Mucosa of rectum (tissue), 2 donors: ENCODE measurements at regions not wholly inside any gene's neighbourhood (a gene's known extent, or its start where the extent isn't known, plus 50 kb on each side); places are given as distances from the start of the nearest gene placed in this dataset.

Source experiments
- H3K27ac ChIP-seq, 2 donors: one replicate each; pipeline ENCODE4 v1.7.0; 2013; ENCODE audit warnings: inconsistent platforms in 2 of 2, low read depth in 2 of 2, low read length in 2 of 2
- H3K27me3 ChIP-seq, 2 donors: one replicate each; pipeline ENCODE4 v1.7.0; 2013; ENCODE audit warnings: low read length in 2 of 2; ENCODE audit not compliant: control insufficient read depth in 2 of 2, insufficient read depth in 2 of 2
- H3K36me3 ChIP-seq, 2 donors: one replicate each; pipeline ENCODE4 v1.7.0; 2013; ENCODE audit warnings: low read length in 2 of 2; ENCODE audit not compliant: control insufficient read depth in 2 of 2, insufficient read depth in 2 of 2
- H3K4me1 ChIP-seq, 2 donors: one replicate each; pipeline ENCODE4 v1.7.0; 2013; ENCODE audit warnings: low read length in 2 of 2, mild to moderate bottlenecking in 1 of 2; ENCODE audit not compliant: control insufficient read depth in 2 of 2, insufficient read depth in 2 of 2
- H3K4me3 ChIP-seq, 2 donors: one replicate each; pipeline ENCODE4 v1.7.0; 2013; ENCODE audit warnings: low read length in 2 of 2
- H3K9ac ChIP-seq, 2 donors: one replicate each; pipeline ENCODE4 v1.7.0; 2013; ENCODE audit warnings: low read length in 2 of 2, low read depth in 1 of 2, mild to moderate bottlenecking in 1 of 2
- H3K9me3 ChIP-seq, 2 donors: one replicate each; pipeline ENCODE4 v1.7.0; 2013; ENCODE audit warnings: low read length in 2 of 2; ENCODE audit not compliant: control insufficient read depth in 2 of 2
- donor health status: healthy.
- donor health status: Normal muscosa, but diverticular disease.

- H3K36me3 ChIP-seq = no peaks in the 10 kb centered on the region
- no peaks in the 10 kb centered on the region for H3K27me3 ChIP-seq
- H3K27ac ChIP-seq = no peak overlapping the region
- H3K4me3 ChIP-seq = no peak overlapping the region
- H3K4me1 ChIP-seq = no peaks in the 10 kb centered on the region
- H3K9me3 ChIP-seq = no peaks in the 10 kb centered on the region
- H3K9ac ChIP-seq = no peak overlapping the region
These were observed 333.8 kb downstream of the C4orf33 start for GRCh38 chr4:129429581-129430320.

- H3K4me1 ChIP-seq = no peaks in the 10 kb centered on the region
- H3K9me3 ChIP-seq = no peaks in the 10 kb centered on the region
- H3K27ac ChIP-seq = no peak overlapping the region
- no peak overlapping the region for H3K9ac ChIP-seq
- H3K27me3 ChIP-seq = no peaks in the 10 kb centered on the region
- no peaks in the 10 kb centered on the region for H3K36me3 ChIP-seq
- no peak overlapping the region for H3K4me3 ChIP-seq
These were observed 341.4 kb downstream of the C4orf33 start for GRCh38 chr4:129437347-129437746.

GRCh38 chr4:129438456-129438981 lies 342.6 kb downstream of the C4orf33 start:
- Histone ChIP-seq H3K36me3 (no peaks in the 10 kb centered on the region), H3K27ac (no peak overlapping the region), H3K9ac (no peak overlapping the region), H3K4me3 (no peak overlapping the region), H3K27me3 (no peaks in the 10 kb centered on the region), H3K4me1 (no peaks in the 10 kb centered on the region), H3K9me3 (no peaks in the 10 kb centered on the region)

- no peaks in the 10 kb centered on the region for H3K27me3 ChIP-seq
- no peak overlapping the region for H3K9ac ChIP-seq
- no peak overlapping the region for H3K4me3 ChIP-seq
- H3K4me1 ChIP-seq = no peaks in the 10 kb centered on the region
- no peaks in the 10 kb centered on the region for H3K36me3 ChIP-seq
- no peak overlapping the region for H3K27ac ChIP-seq
- no peaks in the 10 kb centered on the region for H3K9me3 ChIP-seq
These were observed 350.1 kb downstream of the C4orf33 start for GRCh38 chr4:129446074-129446473.

- Histone ChIP-seq H3K27me3 (no peaks in the 10 kb centered on the region), H3K9ac (no peak overlapping the region), H3K27ac (no peak overlapping the region), H3K9me3 (no peaks in the 10 kb centered on the region), H3K36me3 (no peaks in the 10 kb centered on the region), H3K4me3 (no peak overlapping the region), H3K4me1 (no peaks in the 10 kb centered on the region)
These were observed 357.7 kb downstream of the C4orf33 start for GRCh38 chr4:129453524-129454200.

- H3K4me1 ChIP-seq = no peaks in the 10 kb centered on the region
- no peak overlapping the region for H3K4me3 ChIP-seq
- H3K9me3 ChIP-seq = no peaks in the 10 kb centered on the region
- no peaks in the 10 kb centered on the region for H3K36me3 ChIP-seq
- no peak overlapping the region for H3K9ac ChIP-seq
- H3K27ac ChIP-seq = no peak overlapping the region
- H3K27me3 ChIP-seq = no peaks in the 10 kb centered on the region
These were observed 359.5 kb downstream of the C4orf33 start for GRCh38 chr4:129455482-129455881.

- Histone ChIP-seq H3K4me3 (no peak overlapping the region), H3K27ac (no peak overlapping the region), H3K9ac (no peak overlapping the region), H3K4me1 (no peaks in the 10 kb centered on the region), H3K36me3 (no peaks in the 10 kb centered on the region), H3K27me3 (no peaks in the 10 kb centered on the region), H3K9me3 (no peaks in the 10 kb centered on the region)
These were observed 372.7 kb downstream of the C4orf33 start for GRCh38 chr4:129468624-129469023.

- H3K9ac ChIP-seq = no peak overlapping the region
These were observed 378.7 kb downstream of the C4orf33 start for GRCh38 chr4:129474698-129475097.

GRCh38 chr4:129481107-129481506 lies 385.2 kb downstream of the C4orf33 start:
- no peaks in the 10 kb centered on the region for H3K4me1 ChIP-seq
- H3K9me3 ChIP-seq = no peaks in the 10 kb centered on the region
- H3K9ac ChIP-seq = no peak overlapping the region
- no peaks in the 10 kb centered on the region for H3K36me3 ChIP-seq
- H3K4me3 ChIP-seq = no peak overlapping the region
- no peak overlapping the region for H3K27ac ChIP-seq
- no peaks in the 10 kb centered on the region for H3K27me3 ChIP-seq

More at GRCh38 chr4:129474698-129475097, 378.7 kb downstream of the C4orf33 start:
- Histone ChIP-seq H3K36me3 (no peaks in the 10 kb centered on the region), H3K27me3 (no peaks in the 10 kb centered on the region), H3K4me3 (no peak overlapping the region), H3K4me1 (no peaks in the 10 kb centered on the region), H3K27ac (no peak overlapping the region), H3K9me3 (no peaks in the 10 kb centered on the region)

- Histone ChIP-seq H3K9ac (no peak overlapping the region), H3K9me3 (no peaks in the 10 kb centered on the region), H3K4me3 (no peak overlapping the region), H3K27me3 (no peaks in the 10 kb centered on the region), H3K27ac (no peak overlapping the region), H3K4me1 (no peaks in the 10 kb centered on the region), H3K36me3 (no peaks in the 10 kb centered on the region)
These were observed 392.5 kb downstream of the C4orf33 start for GRCh38 chr4:129488427-129488826.
